ENCODE measurements at regions not wholly inside any gene's neighbourhood (a gene's known extent, or its start where the extent isn't known, plus 50 kb on each side); places are given as distances from the start of the nearest gene placed in this dataset.
"Not testable (repeated sequence)": the region's sequence is repeated elsewhere in the genome, so short reads cannot be mapped to it uniquely, and the experiment has no call there.

DNA sequence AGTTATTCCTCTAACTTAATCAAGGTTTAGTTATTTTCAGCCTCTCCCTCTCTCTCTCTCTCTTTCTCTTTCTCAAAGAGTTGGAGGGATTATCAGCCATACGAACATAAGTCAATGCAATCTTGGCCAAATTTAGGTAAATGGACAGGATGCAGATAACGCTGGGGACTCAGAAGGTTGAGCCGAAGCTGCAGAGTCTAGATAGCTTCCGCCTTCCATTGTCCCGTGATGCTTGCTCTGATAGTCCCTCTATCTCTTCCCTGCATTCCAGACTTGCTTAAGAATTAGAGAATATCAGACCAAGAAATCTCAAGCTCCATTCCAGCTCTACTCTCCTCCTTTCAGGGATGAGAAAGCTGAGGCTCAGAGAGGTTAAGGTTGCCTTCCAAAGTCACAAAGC, 502.8 kb upstream of the TNP1 start:
- ATAC-seq = no peak

DNA sequence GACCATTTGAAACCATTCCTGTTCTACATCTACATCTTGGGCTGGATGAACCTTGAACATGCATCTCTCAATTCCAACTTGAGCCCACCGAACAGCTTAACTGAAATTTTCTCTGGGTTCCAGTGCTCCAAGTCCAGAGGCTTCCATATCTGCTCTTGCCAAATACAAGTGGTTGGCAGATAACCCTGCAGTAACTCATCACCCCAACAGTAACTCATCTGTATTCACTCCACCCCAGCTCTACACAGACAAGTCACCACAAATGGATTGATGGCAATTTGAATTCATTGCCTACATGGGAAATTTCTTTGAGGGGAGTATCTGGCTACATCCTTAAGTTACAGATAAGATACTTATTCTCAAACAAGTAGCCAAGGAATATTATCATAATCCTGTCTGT, 502.4 kb upstream of the TNP1 start:
- no peak for ATAC-seq

DNA sequence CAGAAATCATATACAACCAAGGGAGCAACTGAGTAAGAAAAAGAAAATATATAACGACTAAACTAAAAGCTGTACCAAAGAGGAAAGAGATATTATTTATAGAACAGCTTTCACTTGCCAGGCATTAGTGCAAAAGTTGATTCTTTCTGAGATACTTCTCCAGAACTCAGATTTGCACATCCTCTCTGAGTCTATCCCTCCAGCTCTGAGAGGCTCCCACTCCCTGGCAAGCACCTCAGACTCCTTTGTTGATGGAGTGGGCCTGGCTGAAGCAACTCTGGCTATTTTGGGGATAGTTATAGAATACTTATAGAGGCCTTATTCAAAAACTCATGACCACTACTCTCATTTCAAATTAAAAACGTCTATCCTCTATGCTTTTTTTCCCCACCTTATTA, 501.6 kb upstream of the TNP1 start:
- no peak for ATAC-seq

DNA sequence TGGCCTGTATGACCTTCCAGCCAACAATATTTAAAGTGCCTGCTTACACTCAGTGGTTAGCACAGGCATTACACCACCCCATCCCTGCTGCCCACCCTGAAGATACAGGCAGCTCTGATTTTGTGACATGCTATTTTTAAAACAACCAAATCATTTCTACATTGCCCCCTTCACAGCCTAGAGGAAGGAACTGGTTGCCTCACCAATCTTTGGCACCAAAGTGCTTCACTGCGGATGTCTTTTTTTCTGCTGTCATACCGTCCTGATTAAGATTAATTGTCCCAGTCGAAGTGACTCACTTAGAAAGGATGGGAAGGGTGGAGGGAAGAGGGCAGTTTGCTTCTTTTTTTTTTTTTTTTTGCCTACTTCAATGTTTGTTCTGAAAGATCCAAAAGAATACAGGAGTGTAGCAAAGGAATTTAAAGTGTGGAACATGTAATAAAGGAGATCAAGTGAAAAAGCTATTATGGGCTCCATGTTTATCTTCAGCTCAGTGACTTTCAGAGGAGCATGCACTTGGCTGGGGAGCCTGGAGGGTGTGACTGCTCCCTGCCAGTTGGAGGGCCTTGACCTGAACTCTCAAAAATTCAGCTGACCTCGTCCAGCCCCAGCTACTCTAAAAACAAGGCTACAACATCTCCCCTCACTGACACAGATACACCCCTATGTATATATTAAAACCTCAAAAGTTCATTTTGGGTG, 501.1 kb upstream of the TNP1 start:
- no peak for ATAC-seq

DNA sequence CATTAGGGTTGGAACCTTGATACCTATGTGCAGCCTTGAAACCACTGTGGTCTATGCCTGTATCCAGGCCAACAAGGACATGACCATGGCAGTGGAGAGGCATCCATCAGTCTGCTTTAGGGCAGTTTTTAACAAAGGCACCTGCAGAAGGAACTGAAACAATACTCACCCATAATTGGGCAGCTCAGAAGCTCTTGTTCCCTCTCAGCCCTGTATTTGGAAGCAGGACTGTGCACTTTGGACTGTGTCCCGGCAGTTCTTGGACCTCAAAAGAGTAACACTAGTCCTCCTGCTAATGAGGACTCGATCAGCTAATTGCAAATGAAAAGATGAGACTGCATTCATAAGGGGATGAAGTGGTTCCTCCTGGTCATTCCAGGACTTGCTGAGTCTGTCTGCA, 500.2 kb upstream of the TNP1 start:
- no peak for ATAC-seq

DNA sequence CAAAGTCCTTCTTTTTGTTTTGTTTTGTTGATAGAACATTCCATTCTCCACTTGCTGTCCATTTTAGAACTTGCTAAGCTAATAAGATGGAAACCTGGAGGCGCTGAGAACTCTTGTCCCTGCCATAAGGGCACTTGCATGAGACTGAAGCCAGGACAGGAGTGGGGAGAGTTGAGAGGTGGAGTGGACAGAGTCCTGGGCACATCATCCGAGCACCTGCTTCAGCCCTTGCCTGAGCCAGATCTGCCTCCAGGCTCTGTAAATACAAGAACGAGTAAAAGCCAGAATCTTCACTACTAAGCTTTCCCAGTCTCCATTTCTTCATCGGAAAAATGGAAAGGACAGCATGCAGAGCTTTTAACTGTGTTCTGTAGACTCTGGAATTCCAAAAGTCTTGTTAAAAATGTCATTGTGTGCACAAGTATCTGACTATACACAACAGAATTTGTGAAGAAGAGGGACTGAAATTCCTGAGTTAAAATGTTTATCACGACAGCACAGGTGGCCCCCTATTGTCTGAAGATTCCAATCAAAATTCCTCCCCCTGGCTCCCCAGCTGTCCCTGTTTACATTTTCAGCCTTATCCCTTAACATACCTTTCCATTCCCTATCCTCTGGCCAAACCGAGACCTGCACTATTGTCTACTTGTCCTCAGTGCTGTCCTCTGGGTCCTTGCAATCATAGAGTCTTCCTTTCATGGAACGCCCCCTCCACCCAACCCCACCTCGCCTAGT, 498.2 kb upstream of the TNP1 start:
- ATAC-seq = no peak

DNA sequence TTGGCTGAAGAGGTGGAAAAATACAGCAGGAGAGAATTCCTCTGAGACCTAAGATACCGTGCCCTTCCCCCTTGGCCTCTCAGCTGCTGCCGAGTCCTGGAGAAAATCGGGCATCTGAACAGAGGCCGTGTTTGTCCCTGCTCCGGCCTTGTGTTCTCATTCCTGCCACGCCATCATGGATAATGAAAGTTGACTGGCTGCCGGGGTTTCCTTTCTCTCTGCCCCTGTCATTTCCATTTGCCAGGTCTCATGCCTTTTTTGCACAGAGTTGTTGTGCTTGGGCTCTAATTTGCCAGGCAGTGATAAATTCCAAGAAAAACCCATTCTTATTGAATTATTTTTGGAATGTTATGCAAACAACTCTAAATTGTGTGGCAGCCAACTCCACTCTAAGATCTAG, 496.9 kb upstream of the TNP1 start:
- no peak for ATAC-seq

DNA sequence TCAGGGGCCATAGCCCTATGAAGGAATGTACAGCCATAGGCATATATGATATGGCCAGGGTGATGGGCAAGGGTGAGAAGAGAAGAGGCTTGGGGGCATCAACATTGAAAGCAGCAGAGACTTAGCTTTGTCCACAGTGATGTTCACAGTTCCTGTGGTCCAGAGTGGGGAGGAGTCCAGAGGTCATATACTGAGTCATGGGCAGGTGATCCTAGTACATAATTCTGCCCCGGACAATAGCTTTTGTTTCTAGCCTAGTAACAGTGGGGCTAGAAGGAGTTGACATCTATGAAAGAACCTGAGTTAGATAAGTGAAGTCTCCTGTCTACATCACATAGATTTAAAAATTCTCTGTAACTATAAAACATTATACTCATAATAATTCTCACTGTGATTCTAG, 496.3 kb upstream of the TNP1 start:
- ATAC-seq = no peak

DNA sequence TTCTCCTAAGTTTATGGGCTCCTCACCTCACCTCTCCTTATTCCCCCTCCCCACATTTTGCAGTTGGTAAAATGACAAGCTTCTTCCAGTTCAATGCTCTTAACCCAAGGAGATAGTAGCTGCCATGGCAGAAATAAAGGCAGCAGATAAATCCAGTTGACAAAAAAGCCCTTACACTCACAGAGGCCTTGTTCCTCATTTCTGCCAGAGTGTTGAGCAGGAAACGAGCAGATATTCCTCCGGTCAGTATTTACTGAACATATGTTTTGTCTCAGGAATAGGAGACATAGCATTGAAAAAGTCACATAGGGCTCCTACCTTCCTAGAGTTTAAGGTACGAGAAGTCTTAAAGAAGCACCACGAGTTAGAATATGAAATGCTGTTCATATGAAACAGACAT, 493.7 kb upstream of the TNP1 start:
- ATAC-seq = no peak

DNA sequence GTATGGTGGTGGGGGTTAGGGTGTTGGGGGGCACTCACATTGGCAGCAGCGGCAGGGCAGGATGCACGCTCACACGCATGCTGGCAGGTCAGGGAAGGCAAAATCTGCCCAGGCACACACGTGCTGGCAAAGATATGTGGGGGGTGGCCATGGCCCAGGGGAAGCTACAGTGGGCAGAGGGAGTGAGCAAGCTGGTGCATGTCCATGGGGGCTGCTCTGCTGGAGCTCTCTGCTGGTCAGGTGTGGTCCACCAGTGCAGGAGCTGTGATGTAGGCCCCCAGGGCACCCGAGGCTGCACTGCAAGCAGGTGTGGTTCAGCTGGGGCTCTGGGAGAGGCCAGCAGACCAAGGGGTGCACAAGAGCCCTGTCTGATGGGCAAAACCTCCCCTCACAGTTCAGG, 491.5 kb upstream of the TNP1 start:
- ATAC-seq = no peak

DNA sequence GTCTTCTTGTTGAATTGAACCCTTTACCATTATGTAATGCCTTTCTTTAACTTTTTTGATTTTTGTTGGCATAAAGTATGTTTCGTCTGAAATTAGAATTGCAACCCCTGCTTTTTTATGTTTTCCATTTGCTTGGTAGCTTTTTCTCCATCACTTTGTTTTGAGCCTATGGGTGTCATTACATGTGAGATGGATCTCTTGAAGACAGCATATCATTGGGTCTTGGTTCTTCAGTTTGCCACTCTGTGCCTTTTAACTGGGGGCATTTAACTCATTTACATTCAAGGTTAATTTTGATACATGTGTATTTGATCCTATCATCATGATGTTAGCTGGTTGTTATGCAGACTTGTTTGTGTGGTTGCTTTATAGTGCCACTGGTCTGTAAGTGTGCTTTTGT, 489.4 kb upstream of the TNP1 start:
- no peak for ATAC-seq

DNA sequence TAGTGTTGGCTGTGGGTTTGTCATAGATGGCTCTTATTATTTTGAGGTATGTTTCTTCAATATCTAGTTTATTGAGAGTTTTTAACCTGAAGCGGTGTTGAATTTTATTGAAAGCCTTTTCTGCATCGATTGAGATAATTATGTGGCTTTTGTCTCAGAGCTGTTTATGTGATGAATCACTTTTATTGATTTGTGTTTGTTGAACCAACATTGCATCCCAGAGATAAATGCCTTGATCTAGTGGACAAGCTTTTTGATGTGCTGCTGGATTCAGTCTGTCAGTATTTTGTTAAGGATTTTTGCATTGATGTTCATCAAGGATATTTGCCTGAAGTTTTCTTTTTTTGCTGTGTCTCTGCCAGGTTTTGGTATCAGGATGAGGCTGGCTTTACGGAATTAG, 487.8 kb upstream of the TNP1 start:
- not testable (repeated sequence) for ATAC-seq

DNA sequence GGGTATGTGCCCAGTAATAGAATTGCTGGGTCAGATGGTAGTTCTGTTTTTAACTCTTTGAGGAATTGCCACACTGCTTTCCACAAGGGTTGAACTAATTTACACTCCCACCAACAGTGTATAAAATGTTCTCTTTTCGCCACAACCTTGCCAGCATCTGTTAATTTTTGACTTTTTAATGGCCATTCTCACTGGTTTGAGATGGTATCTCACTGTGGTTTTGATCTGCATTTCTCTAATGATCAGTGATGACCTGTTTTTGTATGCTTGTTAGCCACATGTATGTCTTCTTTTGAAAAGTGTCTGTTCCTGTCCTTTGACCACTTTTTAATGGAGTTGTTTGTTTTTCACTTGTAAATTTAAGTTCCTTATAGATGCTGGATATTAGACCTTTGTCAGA, 486.2 kb upstream of the TNP1 start:
- ATAC-seq = not testable (repeated sequence)

DNA sequence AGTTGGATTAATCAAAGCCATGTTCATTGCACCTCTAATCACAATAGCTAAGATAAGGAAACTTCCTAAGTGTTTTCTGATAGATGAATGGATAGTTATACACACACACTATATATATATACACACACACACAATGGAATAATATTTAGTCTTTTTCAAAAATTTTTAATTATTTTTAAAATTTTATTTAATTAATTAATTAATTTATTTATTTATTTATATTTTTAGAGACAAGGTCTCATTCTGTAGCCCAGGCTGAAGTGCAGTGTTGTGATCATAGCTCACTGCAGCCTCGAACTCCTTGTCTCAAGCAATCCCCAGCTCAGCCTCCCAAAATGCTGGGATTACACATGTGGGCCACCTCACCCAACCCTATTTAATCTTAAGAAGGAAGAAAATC, 481.0 kb upstream of the TNP1 start:
- no peak for ATAC-seq

DNA sequence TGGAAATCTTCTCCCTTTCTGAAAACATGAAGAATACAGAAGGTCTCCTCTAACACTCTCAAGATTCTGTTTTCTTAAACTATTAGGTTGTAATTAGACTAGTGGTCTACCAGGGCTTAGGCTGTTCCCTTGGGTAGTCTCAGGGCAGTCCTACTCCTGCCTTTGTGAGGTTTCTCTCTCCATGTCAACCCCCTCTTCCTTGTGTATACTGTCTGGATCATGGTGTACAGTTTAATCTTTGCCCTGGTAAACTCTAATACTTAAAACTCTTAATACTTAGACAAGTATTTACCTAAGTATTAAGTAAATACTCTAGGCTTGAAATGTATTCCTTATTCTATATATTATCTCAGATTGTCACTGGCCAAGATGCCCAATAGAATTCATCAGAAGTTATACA, 480.3 kb upstream of the TNP1 start:
- no peak for ATAC-seq

DNA sequence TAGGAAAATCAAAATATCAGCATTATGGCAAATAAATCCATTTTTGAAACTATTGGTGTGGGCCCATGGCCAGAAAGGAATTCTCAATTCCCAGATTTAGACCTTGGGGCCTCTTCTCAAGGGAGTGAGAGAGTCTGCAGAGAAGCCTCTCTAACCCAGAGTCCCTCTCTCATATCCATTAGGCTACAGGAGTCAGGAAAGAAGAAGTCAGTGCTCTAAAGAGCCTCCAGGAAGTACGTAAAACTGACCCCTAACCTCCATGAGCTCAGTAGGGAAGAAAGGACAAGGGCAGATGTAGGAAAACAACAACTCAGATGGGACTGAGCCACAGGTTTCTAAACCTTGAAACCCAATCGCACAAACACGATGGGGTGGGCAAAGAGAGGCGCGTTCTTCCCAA, 479.9 kb upstream of the TNP1 start:
- no peak for ATAC-seq

DNA sequence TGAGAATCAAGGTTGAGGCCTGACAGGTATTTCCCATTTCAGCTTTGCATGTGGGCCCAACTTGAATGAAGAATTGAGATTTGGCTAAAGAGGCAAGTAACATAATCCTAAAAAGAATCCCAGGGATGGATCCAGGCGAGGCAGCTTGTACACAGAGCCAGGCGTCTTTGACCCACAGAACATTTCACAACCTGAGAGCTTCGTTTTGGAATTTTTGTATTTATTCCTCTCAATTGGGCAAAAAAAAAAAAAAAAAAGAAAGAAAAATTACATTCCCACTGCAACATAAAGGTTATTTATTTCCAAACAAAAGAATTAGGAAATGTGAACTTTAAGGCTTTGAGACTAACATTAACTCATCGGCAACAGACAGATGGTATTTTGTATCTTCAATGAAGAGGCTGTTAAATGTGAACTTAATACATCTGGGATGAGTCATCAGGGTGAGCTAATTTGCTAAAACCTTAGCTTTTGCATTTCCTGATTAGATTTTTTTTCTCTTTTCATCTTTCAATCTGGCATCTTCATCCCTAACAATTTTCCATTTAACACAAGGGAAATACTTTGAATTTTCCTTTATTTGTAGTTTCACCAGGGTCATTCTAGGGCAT, 478.5 kb upstream of the TNP1 start:
- no peak for ATAC-seq

DNA sequence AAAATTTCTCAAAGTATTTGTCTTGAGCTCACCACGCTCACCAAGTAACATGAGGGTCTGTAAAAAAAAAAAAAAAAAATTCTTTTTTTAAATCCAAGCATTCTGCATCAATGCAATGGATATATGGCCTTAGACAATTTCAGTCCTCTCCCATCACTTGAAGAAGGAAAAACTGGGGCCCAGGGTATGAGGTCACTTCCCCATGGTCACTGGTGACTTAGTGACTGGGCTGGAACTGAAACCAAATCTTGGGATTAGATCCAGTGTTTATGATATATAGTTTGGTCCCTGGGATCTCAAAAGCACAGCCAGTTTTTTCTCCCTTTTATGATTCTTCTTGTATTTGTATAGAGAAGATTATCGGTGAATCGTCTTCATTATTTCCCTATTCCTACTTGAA, 477.9 kb upstream of the TNP1 start:
- ATAC-seq = no peak

DNA sequence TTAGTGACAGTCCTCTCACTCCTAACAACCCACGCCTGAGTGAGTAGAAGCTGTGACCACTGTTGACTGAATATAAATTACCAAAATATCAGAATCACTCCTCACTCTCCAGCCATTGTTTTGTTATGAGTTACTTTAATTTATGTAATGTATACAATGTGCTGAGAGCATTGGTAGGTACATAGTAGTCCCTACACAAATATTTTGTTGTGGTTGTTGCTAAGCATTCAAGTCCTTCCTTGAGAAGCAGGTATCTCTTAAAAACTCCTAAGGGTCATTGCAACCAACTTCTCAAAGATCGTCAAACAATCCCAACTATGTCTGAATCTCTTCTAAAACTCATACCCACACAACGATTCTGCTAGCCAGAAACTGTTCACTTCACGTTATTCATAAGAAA, 476.8 kb upstream of the TNP1 start:
- ATAC-seq = no peak

DNA sequence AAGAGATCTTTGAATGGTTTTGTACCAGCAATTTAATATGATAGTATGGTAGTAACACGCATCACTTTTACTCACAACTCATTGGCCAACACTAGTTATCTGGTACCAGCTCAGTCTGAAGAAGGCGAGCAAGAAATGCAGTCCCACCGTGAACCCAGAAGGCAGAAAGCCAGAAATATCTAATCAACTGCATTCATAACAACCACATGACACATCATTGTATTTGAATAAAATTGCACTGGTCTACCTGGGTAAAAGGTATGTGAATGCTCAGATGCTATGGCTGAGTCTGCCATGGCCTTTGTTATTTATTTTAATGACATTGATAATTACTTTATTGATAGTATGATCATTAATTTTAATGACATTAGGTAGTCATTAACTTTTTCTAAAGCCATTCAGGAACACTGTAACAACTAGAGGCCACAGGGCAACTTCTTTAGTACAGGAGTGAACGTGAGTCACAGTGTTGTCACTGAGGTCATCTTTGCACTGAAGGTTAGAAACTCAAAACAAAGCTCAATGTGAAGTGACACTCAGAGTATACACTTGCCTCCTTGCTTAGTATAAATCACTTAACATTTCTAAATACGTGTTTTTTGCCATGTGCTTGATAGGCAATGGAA, 475.6 kb upstream of the TNP1 start:
- ATAC-seq = no peak

DNA sequence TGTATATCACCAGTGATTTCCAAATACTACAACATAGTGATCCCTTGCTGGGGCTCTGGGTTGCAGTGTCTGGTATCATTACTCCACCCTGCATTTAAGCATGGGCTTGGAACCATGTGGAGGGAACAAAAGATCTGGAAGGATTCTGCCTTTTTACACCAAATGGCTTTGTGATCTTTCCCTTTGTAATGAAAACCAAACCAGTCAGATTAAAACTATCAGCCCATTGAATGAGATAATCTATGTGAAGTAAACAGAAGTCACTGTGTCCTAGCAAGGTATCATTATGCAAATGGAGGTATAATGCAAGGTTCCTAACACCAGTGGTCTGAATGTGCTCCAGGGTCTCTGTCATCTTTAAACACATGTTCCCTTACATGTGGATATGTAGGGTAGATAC, 474.7 kb upstream of the TNP1 start:
- ATAC-seq = no peak

DNA sequence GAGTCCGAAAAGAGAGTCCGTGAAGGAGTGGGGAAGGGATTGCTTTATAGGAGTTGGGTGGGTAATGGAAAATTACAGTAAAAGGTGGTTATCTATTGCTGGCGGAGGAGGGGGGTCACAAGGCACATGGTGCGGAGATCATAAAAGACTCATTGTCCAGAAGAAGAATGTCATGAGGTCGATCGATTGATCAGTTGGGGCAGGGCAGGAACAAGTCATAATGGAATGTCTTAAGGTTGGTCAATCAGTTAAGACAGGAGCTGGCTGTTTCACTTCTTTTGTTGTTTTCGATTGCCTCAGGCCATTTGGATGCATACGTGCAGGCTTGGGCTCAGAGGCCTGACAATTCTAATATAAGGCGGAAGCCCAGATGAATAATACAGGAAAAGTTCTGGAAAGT, 473.0 kb upstream of the TNP1 start:
- ATAC-seq = no peak

DNA sequence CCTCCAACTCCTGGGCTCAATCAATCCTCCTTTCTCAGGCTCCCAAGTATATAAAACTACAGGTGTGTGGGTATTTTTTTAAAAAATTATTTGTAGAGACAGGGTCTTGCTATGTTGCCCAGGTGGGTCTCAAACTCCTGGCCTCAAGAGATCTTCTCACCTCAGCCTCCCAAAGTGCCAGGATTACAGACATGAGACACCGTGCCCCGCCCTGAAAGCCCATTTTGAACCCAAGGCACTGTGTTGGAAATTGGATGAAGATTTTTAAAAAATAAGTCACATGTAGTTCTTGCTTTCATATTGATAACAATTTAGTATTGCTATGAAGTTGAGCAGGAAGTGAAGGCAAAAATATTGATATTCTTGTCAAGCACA, 472.5 kb upstream of the TNP1 start:
- no peak for ATAC-seq
